ENCODE measurements at regions not wholly inside any gene's neighbourhood (a gene's known extent, or its start where the extent isn't known, plus 50 kb on each side); places are given as distances from the start of the nearest gene placed in this dataset.
A peak's percentile ranks its signal among the peaks of the same experiment; 100 is the strongest.

DNA sequence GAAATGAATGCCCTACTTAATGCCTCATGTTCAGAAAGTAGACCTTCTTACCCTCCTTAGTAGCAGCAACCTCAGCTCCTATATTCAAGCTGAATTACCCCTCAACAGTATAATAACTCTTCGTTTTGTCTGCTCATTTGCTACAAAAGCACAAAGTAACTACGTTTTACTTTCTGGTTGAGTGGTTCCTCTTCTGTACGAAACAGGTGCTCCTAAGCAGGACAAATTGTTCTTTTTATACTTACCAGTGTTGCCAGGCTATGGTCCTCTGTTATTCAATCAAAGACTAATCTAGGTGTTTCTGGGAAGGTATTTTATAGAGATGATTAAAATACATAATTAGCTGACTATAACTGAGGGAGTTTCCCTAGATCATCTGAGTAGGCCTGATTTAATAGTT is 484.2 kb upstream of the ADAMTS5 start:
- WGBS, 3 donors = 55 to 78% (median 63%) methylated on average over 3 of the region's 3 CpGs

DNA sequence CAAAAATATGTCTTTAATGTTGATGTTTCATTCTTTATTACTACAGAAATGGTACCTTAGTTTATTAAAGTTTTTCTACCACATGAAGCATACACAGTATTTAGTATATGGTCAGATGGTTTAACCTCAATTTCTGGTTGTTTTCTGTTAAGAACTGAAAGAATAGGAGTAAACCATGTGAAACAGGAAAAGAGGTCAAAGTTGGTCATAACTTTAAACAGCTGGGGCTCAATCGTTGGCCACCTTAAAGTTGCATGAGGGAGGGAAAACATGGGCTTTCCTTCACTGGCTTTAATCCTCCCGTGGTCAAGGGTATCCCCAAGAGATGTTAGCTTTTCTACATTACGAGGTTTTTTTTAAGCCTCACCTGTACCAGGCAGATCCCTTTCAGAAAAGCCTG is 483.3 kb upstream of the ADAMTS5 start:
- Histone ChIP-seq H3K27ac (ENCODE audit: low read depth in 1 of 3, low read length in 2 of 3) (no peak overlapping the region), H3K36me3 (ENCODE audit: control insufficient read depth in 3 of 3, insufficient read depth in 2 of 3, low read depth in 1 of 3, low read length in 3 of 3) (no peaks in the 10 kb centered on the region), H3K4me3 (ENCODE audit: low read depth in 1 of 3, low read length in 3 of 3) (no peak overlapping the region), H3K4me1 (ENCODE audit: control insufficient read depth in 3 of 3, insufficient read depth in 2 of 3, low read depth in 1 of 3, low read length in 2 of 3) (peaks cover 0 to 4% (median 3%) of the 10 kb centered on the region in 3 donors), H3K9me3 (ENCODE audit: control insufficient read depth in 2 of 2, insufficient read depth in 1 of 2, low read depth in 1 of 2, low read length in 1 of 2) (no peaks in the 10 kb centered on the region), H3K27me3 (ENCODE audit: control insufficient read depth in 3 of 3, insufficient read depth in 3 of 3, low read length in 3 of 3) (no peaks in the 10 kb centered on the region)
- whole genome bisulfite sequencing, 3 donors = 58 to 75% (median 67%) methylated on average over 3 of the region's 3 CpGs
- DNase-seq (no peak), FAIRE-seq (no peak)

More for the DNA sequence above, 484.2 kb upstream of the ADAMTS5 start:
- no peak for DNase-seq
- H3K36me3 ChIP-seq (ENCODE audit: control insufficient read depth in 3 of 3, insufficient read depth in 2 of 3, low read depth in 1 of 3, low read length in 3 of 3) = no peaks in the 10 kb centered on the region
- peaks cover 0 to 4% (median 3%) of the 10 kb centered on the region in 3 donors for H3K4me1 ChIP-seq (ENCODE audit: control insufficient read depth in 3 of 3, insufficient read depth in 2 of 3, low read depth in 1 of 3, low read length in 2 of 3)
- no peak overlapping the region for H3K4me3 ChIP-seq (ENCODE audit: low read depth in 1 of 3, low read length in 3 of 3)
- no peak overlapping the region for H3K27ac ChIP-seq (ENCODE audit: low read depth in 1 of 3, low read length in 2 of 3)
- no peak for FAIRE-seq
- no peaks in the 10 kb centered on the region for H3K9me3 ChIP-seq (ENCODE audit: control insufficient read depth in 2 of 2, insufficient read depth in 1 of 2, low read depth in 1 of 2, low read length in 1 of 2)
- H3K27me3 ChIP-seq (ENCODE audit: control insufficient read depth in 3 of 3, insufficient read depth in 3 of 3, low read length in 3 of 3) = no peaks in the 10 kb centered on the region

DNA sequence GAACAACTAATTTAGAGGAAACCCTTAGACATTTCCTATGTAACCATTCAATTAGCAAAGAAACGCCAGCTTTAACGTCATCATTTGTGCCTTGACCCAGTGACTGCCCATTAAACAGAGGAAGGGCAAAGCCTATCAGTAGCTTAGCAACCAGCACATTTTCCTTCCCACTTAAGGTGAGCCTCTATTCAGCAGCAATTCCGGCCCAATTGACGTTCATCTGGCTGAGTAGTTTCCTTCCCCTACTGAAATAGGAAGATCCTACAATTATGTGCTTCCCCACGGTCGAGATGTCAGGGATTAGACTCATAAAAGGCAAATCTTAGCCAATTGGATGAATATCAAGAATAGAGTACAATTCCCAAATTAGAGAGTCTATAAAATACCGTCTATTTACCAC is 482.1 kb upstream of the ADAMTS5 start:
- Histone ChIP-seq H3K36me3 (ENCODE audit: control insufficient read depth in 3 of 3, insufficient read depth in 2 of 3, low read depth in 1 of 3, low read length in 3 of 3) (no peaks in the 10 kb centered on the region), H3K4me1 (ENCODE audit: control insufficient read depth in 3 of 3, insufficient read depth in 2 of 3, low read depth in 1 of 3, low read length in 2 of 3) (peaks cover 0 to 4% (median 3%) of the 10 kb centered on the region in 3 donors), H3K27me3 (ENCODE audit: control insufficient read depth in 3 of 3, insufficient read depth in 3 of 3, low read length in 3 of 3) (no peaks in the 10 kb centered on the region), H3K4me3 (ENCODE audit: low read depth in 1 of 3, low read length in 3 of 3) (no peak overlapping the region), H3K9me3 (ENCODE audit: control insufficient read depth in 2 of 2, insufficient read depth in 1 of 2, low read depth in 1 of 2, low read length in 1 of 2) (no peaks in the 10 kb centered on the region), H3K27ac (ENCODE audit: low read depth in 1 of 3, low read length in 2 of 3) (no peak overlapping the region)
- FAIRE-seq (no peak), DNase-seq (no peak)
- 58 to 75% (median 59%) methylated on average over 7 of the region's 7 CpGs for WGBS, 3 donors

DNA sequence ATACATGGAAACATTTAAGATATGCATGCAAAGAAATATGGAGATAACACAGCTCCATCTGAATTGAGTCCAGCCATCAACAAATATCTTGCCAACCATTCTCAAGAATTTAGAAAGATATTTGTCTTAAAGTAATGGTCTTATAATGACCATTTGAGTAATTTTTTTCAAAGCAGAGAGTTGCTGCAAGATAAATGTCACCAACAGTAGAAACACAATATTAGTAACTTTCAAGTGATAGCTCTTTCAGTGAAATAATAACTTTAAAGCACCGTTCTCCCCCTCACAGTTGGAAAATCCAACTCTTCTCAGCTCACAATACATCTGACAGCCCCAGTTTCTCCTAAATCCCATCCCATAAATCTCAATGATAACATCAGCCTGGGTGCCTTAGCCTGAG is 481.0 kb upstream of the ADAMTS5 start:
- H3K4me1 ChIP-seq (ENCODE audit: control insufficient read depth in 3 of 3, insufficient read depth in 2 of 3, low read depth in 1 of 3, low read length in 2 of 3) = peaks cover 0 to 4% (median 3%) of the 10 kb centered on the region in 3 donors
- DNase-seq = no peak
- no peak for FAIRE-seq
- H3K27ac ChIP-seq (ENCODE audit: low read depth in 1 of 3, low read length in 2 of 3) = no peak overlapping the region
- WGBS, 3 donors = 79 to 90% (median 84%) methylated on average over 1 of the region's 1 CpG
- H3K27me3 ChIP-seq (ENCODE audit: control insufficient read depth in 3 of 3, insufficient read depth in 3 of 3, low read length in 3 of 3) = no peaks in the 10 kb centered on the region
- no peaks in the 10 kb centered on the region for H3K36me3 ChIP-seq (ENCODE audit: control insufficient read depth in 3 of 3, insufficient read depth in 2 of 3, low read depth in 1 of 3, low read length in 3 of 3)
- no peak overlapping the region for H3K4me3 ChIP-seq (ENCODE audit: low read depth in 1 of 3, low read length in 3 of 3)
- no peaks in the 10 kb centered on the region for H3K9me3 ChIP-seq (ENCODE audit: control insufficient read depth in 2 of 2, insufficient read depth in 1 of 2, low read depth in 1 of 2, low read length in 1 of 2)

DNA sequence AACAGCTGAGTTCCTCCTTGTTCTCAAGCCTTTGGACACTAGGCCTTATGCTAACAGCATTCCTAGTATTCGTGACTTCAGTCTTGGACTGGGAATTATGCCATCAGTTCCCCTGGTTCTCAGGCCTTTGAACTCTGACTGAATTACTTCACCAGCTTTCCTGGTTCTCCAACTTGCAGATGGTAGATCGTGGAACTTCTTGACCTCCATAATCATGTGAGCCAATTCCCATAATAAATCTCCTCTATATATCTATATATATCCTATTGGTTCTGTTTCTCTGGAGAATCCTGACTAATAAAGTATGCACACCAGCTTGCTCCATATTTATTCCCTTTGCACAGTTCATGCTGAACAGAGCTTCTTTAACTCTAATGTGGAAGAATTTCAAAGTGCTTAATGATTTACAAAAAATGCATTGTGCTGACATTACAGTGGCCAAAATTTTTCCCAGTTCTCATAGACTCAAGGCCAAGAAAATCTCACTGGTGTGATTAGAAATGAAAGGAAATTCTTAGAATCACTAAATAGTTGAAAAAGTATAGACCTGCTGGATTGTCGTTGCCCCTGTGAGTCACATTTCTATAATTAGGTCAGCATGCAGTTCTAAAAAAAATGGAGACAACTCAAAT is 462.9 kb upstream of the ADAMTS5 start:
- FAIRE-seq (no peak), DNase-seq (peak in 1 of 2 donors; percentile 24)
- Histone ChIP-seq H3K36me3 (ENCODE audit: control insufficient read depth in 3 of 3, insufficient read depth in 2 of 3, low read depth in 1 of 3, low read length in 3 of 3) (no peaks in the 10 kb centered on the region), H3K4me3 (ENCODE audit: low read depth in 1 of 3, low read length in 3 of 3) (no peak overlapping the region), H3K9me3 (ENCODE audit: control insufficient read depth in 2 of 2, insufficient read depth in 1 of 2, low read depth in 1 of 2, low read length in 1 of 2) (peaks cover 0 to 2% of the 10 kb centered on the region in 2 donors), H3K4me1 (ENCODE audit: control insufficient read depth in 3 of 3, insufficient read depth in 2 of 3, low read depth in 1 of 3, low read length in 2 of 3) (no peaks in the 10 kb centered on the region), H3K27ac (ENCODE audit: low read depth in 1 of 3, low read length in 2 of 3) (no peak overlapping the region), H3K27me3 (ENCODE audit: control insufficient read depth in 3 of 3, insufficient read depth in 3 of 3, low read length in 3 of 3) (no peaks in the 10 kb centered on the region)
- WGBS, 3 donors = 20 to 33% (median 30%) methylated on average over 3 of the region's 3 CpGs

DNA sequence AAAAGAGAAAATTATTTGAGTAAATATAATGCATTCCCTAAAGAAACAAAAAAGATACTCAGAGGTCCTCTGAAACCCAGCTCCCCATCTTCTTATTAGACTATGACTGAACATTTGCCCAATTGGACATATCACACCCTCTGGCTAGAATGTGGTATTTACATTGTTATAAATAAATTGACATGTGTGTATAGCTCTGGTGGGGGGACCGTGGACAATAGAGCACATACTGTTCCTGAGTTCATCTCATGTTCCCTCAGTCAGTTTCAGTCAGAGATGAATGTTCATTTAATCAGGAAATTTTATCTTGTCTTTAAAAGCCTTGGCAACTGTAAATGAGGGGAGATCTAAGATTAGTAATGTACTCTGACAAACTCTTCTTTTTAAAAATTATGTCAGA is 459.3 kb upstream of the ADAMTS5 start:
- WGBS, 3 donors = 49 to 74% (median 54%) methylated on average over 1 of the region's 1 CpG

DNA sequence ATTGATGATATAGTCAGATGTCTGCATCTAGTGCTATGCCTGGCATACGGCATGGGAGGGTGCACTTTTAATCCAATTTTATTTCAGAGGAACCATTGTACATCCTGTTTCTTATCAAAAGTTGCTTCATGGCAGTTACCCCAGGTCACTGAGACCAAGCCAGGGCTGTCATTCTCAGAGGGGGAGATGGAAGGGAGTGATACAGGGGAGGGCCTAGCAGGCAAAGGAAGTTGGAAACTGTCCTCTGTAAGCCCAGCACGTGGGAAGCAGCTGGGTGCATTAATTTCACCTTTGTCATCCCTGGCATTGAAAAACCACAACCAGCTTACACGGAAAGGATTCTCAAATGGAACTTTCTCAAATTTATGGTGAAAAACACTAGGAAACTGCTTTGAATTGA is 458.7 kb upstream of the ADAMTS5 start:
- H3K27me3 ChIP-seq (ENCODE audit: control insufficient read depth in 3 of 3, insufficient read depth in 3 of 3, low read length in 3 of 3) = no peaks in the 10 kb centered on the region
- 45 to 60% (median 55%) methylated on average over 3 of the region's 3 CpGs for WGBS, 3 donors
- H3K4me3 ChIP-seq (ENCODE audit: low read depth in 1 of 3, low read length in 3 of 3) = no peak overlapping the region
- DNase-seq (no peak), FAIRE-seq (no peak)
- H3K9me3 ChIP-seq (ENCODE audit: control insufficient read depth in 2 of 2, insufficient read depth in 1 of 2, low read depth in 1 of 2, low read length in 1 of 2) = peaks cover 0 to 6% of the 10 kb centered on the region in 2 donors
- H3K36me3 ChIP-seq (ENCODE audit: control insufficient read depth in 3 of 3, insufficient read depth in 2 of 3, low read depth in 1 of 3, low read length in 3 of 3) = no peaks in the 10 kb centered on the region
- H3K27ac ChIP-seq (ENCODE audit: low read depth in 1 of 3, low read length in 2 of 3) = no peak overlapping the region
- H3K4me1 ChIP-seq (ENCODE audit: control insufficient read depth in 3 of 3, insufficient read depth in 2 of 3, low read depth in 1 of 3, low read length in 2 of 3) = peaks cover 0 to 8% (median 0%) of the 10 kb centered on the region in 3 donors

More for the DNA sequence above, 459.3 kb upstream of the ADAMTS5 start:
- no peak for DNase-seq
- Histone ChIP-seq H3K4me1 (ENCODE audit: control insufficient read depth in 3 of 3, insufficient read depth in 2 of 3, low read depth in 1 of 3, low read length in 2 of 3) (peaks cover 0 to 8% (median 0%) of the 10 kb centered on the region in 3 donors), H3K4me3 (ENCODE audit: low read depth in 1 of 3, low read length in 3 of 3) (no peak overlapping the region), H3K27me3 (ENCODE audit: control insufficient read depth in 3 of 3, insufficient read depth in 3 of 3, low read length in 3 of 3) (no peaks in the 10 kb centered on the region), H3K36me3 (ENCODE audit: control insufficient read depth in 3 of 3, insufficient read depth in 2 of 3, low read depth in 1 of 3, low read length in 3 of 3) (no peaks in the 10 kb centered on the region), H3K27ac (ENCODE audit: low read depth in 1 of 3, low read length in 2 of 3) (no peak overlapping the region), H3K9me3 (ENCODE audit: control insufficient read depth in 2 of 2, insufficient read depth in 1 of 2, low read depth in 1 of 2, low read length in 1 of 2) (peaks cover 0 to 2% of the 10 kb centered on the region in 2 donors)
- no peak for FAIRE-seq

DNA sequence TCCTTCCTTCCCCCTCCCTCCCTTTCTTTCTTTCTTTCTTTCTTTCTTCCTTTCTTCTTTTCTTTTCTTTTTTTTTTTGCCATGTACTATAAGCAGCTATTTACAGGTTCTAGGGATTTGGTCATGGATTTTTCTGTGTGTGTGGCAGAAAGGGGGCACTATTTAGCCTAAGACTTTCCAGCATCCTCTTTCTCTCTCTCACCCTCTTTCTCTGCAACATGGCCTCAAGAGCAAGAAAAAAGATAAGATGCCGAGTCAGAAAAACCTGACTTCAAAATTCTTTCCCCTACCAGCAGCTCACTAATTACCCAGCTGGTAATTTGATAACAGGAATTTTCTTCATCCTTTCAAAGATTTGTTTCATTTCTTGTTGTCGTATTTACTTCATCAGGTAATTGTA is 458.3 kb upstream of the ADAMTS5 start:
- Histone ChIP-seq H3K36me3 (ENCODE audit: control insufficient read depth in 3 of 3, insufficient read depth in 2 of 3, low read depth in 1 of 3, low read length in 3 of 3) (no peaks in the 10 kb centered on the region), H3K27me3 (ENCODE audit: control insufficient read depth in 3 of 3, insufficient read depth in 3 of 3, low read length in 3 of 3) (no peaks in the 10 kb centered on the region), H3K4me3 (ENCODE audit: low read depth in 1 of 3, low read length in 3 of 3) (no peak overlapping the region), H3K27ac (ENCODE audit: low read depth in 1 of 3, low read length in 2 of 3) (no peak overlapping the region), H3K4me1 (ENCODE audit: control insufficient read depth in 3 of 3, insufficient read depth in 2 of 3, low read depth in 1 of 3, low read length in 2 of 3) (peaks cover 0 to 8% (median 0%) of the 10 kb centered on the region in 3 donors), H3K9me3 (ENCODE audit: control insufficient read depth in 2 of 2, insufficient read depth in 1 of 2, low read depth in 1 of 2, low read length in 1 of 2) (peaks cover 0 to 10% of the 10 kb centered on the region in 2 donors)
- FAIRE-seq = no peak
- 62 to 68% (median 62%) methylated on average over 2 of the region's 2 CpGs for WGBS, 3 donors
- DNase-seq = no peak

DNA sequence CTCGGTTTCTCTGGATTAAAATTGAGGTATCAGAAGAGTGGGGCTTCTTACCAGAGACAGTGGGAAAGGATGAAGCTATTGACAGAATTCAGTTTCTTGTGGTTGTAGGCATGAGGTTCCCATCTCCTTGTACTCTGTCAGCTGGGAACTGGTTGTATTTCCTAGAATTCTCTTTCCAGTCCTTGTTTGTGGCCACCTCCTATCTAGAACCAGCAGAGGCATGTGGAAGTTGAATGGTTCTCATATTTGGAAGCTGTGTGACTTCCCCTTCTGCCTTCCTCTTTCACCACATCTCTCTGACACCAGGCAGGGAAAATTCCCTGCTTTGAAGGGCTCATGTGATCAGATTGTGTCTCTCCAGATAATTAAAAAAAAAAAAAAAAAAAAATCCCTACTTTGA is 457.7 kb upstream of the ADAMTS5 start:
- WGBS, 3 donors = 74 to 92% (median 88%) methylated on average over 1 of the region's 1 CpG
- H3K4me3 ChIP-seq (ENCODE audit: low read depth in 1 of 3, low read length in 3 of 3) = no peak overlapping the region
- H3K9me3 ChIP-seq (ENCODE audit: control insufficient read depth in 2 of 2, insufficient read depth in 1 of 2, low read depth in 1 of 2, low read length in 1 of 2) = peaks cover 0 to 10% of the 10 kb centered on the region in 2 donors
- no peaks in the 10 kb centered on the region for H3K36me3 ChIP-seq (ENCODE audit: control insufficient read depth in 3 of 3, insufficient read depth in 2 of 3, low read depth in 1 of 3, low read length in 3 of 3)
- FAIRE-seq = no peak
- H3K4me1 ChIP-seq (ENCODE audit: control insufficient read depth in 3 of 3, insufficient read depth in 2 of 3, low read depth in 1 of 3, low read length in 2 of 3) = peaks cover 0 to 8% (median 0%) of the 10 kb centered on the region in 3 donors
- peak overlapping the region in 1 of 3 donors; percentile 29 for H3K27ac ChIP-seq (ENCODE audit: low read depth in 1 of 3, low read length in 2 of 3)
- DNase-seq = no peak
- no peaks in the 10 kb centered on the region for H3K27me3 ChIP-seq (ENCODE audit: control insufficient read depth in 3 of 3, insufficient read depth in 3 of 3, low read length in 3 of 3)
